ENCODE measurements at regions not wholly inside any gene's neighbourhood (a gene's known extent, or its start where the extent isn't known, plus 50 kb on each side); places are given as distances from the start of the nearest gene placed in this dataset.
"Not testable (repeated sequence)": the region's sequence is repeated elsewhere in the genome, so short reads cannot be mapped to it uniquely, and the experiment has no call there.

- no peak for DNase-seq (ENCODE audit: low read depth in 1 of 2, low spot score in 1 of 2)
These were observed 104.9 kb downstream of the CHIC2 start for GRCh38 chr4:53959343-53960120.

- no peak for DNase-seq (ENCODE audit: low read depth in 1 of 2, low spot score in 1 of 2)
These were observed 108.0 kb downstream of the CHIC2 start for GRCh38 chr4:53956454-53956853.

GRCh38 chr4:53956053-53956452, 108.4 kb downstream of the CHIC2 start:
- no peak for DNase-seq (ENCODE audit: low read depth in 1 of 2, low spot score in 1 of 2)

DNA sequence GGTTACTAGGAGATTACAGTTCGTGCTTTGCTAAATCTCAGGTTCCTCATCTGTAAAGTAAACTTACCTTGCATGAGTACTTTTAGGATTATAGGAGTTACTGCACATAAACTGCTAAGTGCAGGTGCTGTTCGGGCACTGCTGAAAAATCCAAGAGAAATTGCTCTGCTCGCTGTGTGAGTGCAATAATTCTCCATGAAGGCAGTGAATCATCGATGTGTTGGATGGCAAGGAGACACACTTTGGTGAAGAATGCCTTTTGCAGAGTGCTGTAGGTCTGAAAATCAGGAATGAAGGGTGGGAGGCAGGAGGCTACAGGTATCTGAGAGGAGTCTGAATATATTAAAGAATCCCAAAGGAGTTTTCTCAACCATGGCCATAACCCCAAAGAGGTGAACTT, 113.0 kb downstream of the CHIC2 start:
- no peak for DNase-seq (ENCODE audit: low read depth in 1 of 2, low spot score in 1 of 2)

- no peak for DNase-seq (ENCODE audit: low read depth in 1 of 2, low spot score in 1 of 2)
These were observed 120.9 kb downstream of the CHIC2 start for GRCh38 chr4:53943345-53944085.

GRCh38 chr4:53942712-53943111, 121.7 kb downstream of the CHIC2 start:
- no peak for DNase-seq (ENCODE audit: low read depth in 1 of 2, low spot score in 1 of 2)

DNA sequence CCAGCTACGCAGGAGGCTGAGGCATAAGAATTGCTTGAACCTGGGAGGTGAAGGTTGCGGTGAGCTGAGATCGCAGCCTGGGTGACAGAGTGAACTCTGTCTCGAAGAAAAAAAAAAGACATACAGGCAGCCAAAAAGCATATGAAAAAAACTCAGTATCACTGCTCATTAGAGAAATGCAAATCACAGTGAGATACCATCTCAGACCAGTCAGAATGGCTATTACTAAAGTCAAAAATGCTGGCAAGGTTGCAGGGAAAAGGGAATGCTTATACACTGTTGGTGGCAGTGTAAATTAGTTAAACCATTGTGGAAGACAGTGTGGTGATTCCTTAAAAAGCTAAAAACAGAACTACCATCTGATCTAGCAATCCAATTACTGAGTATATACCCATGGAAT, 123.1 kb downstream of the CHIC2 start:
- DNase-seq (ENCODE audit: low read depth in 1 of 2, low spot score in 1 of 2) = no peak

DNA sequence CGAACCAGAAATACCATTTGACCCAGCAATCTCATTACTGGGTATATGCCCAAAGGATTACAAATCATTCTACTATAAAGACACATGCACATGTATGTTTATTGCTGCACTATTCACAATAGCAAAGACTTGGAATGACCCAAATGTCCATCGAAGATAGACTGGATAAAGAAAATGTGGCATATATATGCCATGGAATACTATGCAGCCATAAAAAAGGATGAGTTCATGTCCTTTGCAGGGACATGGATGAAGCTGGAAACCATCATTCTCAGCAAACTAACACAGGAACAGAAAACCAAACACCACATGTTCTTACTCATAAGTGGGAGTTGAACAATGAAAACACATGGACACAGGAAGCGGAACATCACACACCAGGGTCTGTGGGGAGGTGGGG, 124.5 kb downstream of the CHIC2 start:
- not testable (repeated sequence) for DNase-seq (ENCODE audit: low read depth in 1 of 2, low spot score in 1 of 2)

GRCh38 chr4:53937918-53938317, 126.5 kb downstream of the CHIC2 start:
- DNase-seq (ENCODE audit: low read depth in 1 of 2, low spot score in 1 of 2) = no peak

DNA sequence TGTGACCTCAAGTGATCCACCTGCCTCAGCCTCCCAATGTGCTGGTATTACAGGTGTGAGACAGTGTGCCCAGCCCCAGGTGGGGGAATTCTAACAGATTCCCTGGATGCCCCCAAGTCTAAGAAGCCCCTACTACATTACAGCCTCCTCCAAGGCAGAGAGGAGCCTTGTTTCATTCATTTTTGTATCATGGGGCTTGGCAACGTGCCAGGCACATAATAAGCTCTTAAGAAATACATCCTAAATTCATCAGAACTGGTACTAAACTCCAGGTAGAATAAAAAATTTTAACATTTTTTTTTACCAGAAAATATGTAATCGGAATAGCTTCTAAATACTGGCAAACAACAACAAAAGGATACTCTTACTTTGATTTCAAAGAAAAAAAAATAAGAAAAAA, 127.1 kb downstream of the CHIC2 start:
- no peak for DNase-seq (ENCODE audit: low read depth in 1 of 2, low spot score in 1 of 2)

DNA sequence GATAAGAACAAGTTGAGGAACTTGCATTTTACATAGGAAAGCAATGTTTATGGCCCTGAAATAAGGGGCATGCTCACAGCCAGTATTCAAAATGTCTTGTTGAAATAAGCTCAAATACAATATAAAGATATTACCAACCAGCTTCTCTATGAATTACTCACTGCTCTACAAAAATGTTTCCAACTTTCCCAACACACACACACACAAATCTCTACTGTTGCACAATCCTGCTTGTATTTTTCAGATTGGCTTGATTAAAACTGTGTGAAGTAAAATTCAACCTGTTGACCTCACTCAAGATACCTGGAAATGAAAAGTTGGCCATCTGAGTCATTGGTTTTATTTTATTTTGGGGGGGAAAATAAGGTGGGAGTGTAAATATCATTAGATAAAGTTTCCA, 128.6 kb downstream of the CHIC2 start:
- no peak for DNase-seq (ENCODE audit: low read depth in 1 of 2, low spot score in 1 of 2)

DNA sequence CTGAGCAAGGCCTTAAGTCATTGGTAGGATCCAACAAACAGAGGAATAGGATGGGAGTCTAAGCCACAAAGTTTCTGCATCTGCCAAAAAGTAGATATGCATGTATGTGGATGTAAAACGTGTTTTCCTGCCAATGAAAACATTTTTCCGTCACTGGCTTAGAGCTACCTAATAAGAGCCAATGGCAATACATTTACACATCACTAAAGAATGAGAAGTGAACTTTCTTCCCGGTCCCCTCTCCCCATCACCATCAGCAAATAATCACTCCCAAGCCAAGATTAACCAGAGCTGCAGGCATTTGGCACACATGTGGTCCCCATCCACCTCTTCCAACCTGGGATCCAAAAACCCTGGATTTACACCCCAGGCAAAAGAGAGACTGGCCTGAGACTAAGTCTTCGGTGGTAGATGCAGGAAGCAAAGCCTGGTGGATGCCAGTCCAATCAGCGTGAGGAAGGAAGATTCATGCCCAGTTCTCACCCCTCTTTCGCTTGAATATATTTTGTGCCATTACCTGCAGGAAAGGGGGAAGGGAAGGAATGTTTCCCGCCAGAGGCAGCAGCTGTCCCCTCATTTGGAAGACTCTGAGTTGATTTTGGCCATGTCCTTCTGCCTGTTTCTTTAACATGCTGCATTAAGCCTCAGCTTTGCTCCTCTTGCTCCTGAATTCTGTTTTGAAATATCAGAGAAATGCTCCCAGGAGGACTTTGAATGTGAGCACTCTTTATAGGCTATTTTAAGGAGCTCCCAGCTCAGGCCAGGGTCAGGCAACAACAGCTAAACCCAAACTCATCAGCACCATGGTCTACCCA, 131.4 kb downstream of the CHIC2 start:
- no peak for DNase-seq (ENCODE audit: low read depth in 1 of 2, low spot score in 1 of 2)

DNA sequence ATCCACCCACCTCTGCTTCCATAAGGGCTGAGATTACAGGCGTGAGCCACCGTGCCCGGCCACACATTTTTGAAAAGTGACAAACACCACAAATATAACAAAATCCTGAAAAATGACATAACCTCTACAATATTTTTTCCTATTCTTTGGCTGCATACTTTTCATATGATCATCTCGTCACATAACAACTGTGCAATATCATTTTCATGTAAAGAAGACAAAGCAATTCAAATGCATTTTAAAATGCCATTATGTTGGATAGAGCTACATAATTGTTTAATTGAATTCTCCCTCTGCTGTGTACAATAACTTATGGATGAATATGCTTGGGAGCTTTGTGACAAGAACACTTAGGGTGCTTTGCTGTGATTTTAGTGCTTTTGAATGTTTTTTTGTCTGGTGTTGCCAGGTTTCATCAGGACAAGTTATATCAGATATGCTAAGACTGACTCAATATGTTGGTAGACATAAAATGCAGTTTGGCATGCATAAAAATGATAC, 132.9 kb downstream of the CHIC2 start:
- DNase-seq (ENCODE audit: low read depth in 1 of 2, low spot score in 1 of 2) = no peak

- DNase-seq (ENCODE audit: low read depth in 1 of 2, low spot score in 1 of 2) = peak in 1 of 2 donors; percentile 11
These were observed 134.2 kb downstream of the CHIC2 start for GRCh38 chr4:53929955-53930798.

GRCh38 chr4:53929311-53929710, 135.1 kb downstream of the CHIC2 start:
- no peak for DNase-seq (ENCODE audit: low read depth in 1 of 2, low spot score in 1 of 2)

GRCh38 chr4:53928825-53929224, 135.6 kb downstream of the CHIC2 start:
- DNase-seq (ENCODE audit: low read depth in 1 of 2, low spot score in 1 of 2) = no peak

GRCh38 chr4:53925050-53925605, 139.3 kb downstream of the CHIC2 start:
- no peak for DNase-seq (ENCODE audit: low read depth in 1 of 2, low spot score in 1 of 2)

- no peak for DNase-seq (ENCODE audit: low read depth in 1 of 2, low spot score in 1 of 2)
These were observed 139.9 kb downstream of the CHIC2 start for GRCh38 chr4:53924333-53925049.

GRCh38 chr4:53923921-53924320, 140.5 kb downstream of the CHIC2 start:
- no peak for DNase-seq (ENCODE audit: low read depth in 1 of 2, low spot score in 1 of 2)

DNA sequence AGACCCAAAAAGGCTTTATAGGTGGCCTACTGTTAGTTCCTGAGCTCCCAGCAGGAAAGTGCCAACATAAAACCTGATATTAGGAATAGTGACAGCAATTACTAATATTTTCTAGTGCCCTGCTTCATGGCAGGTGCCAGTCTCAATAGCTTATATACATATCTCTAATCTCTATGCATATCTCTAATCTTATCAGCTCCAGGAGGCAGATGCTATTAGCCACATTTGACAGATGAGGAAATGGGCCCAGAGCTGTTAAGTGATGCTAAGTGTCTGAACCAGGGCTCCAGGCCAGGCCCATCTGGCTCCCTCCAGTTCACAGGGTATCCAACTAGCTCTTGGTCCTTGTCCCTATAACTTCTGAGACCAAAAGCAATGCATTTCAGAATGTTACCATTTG, 142.5 kb downstream of the CHIC2 start:
- no peak for DNase-seq (ENCODE audit: low read depth in 1 of 2, low spot score in 1 of 2)

Data from activated T-helper 1 cell treated with anti-CD3 and anti-CD28 coated beads, Interleukin-2, amount 50 U/mL, for 16 hours (primary cell).